Gastroesophageal sphincter (tissue), 3 donors: ENCODE measurements at regions not wholly inside any gene's neighbourhood (a gene's known extent, or its start where the extent isn't known, plus 50 kb on each side); places are given as distances from the start of the nearest gene placed in this dataset.

Source experiments
- EP300 ChIP-seq: sonication (generic); formaldehyde crosslinking; IDR thresholded peaks from one replicate; pipeline ENCODE4 v1.6.1; 2017; ENCODE audit warnings: antibody characterized with exemption, mild to moderate bottlenecking
- POLR2A ChIP-seq, 2 donors: fragments of 450-650 bp; IDR thresholded peaks; one replicate each; pipeline ENCODE4 v1.6.1; 2017; ENCODE audit warnings: antibody characterized with exemption in 2 of 2, mild to moderate bottlenecking in 2 of 2, moderate library complexity in 1 of 2
- POLR2AphosphoS5 ChIP-seq: sonication (generic); formaldehyde crosslinking; IDR thresholded peaks from one replicate; pipeline ENCODE4 v1.6.1; 2017; ENCODE audit warnings: antibody characterized with exemption
- TF ChIP-seq, protein P1 (sequence below), 4 experiments: fragments of 200-600 bp in 2 of 4; fragments of 450-650 bp in 2 of 4; sonication (generic) in 1 of 4; IDR thresholded peaks; one replicate each; pipeline ENCODE4 v1.5.1; 2017 to 2019; ENCODE audit warnings: antibody characterized with exemption in 4 of 4, mild to moderate bottlenecking in 2 of 4, moderate library complexity in 2 of 4

DNA sequence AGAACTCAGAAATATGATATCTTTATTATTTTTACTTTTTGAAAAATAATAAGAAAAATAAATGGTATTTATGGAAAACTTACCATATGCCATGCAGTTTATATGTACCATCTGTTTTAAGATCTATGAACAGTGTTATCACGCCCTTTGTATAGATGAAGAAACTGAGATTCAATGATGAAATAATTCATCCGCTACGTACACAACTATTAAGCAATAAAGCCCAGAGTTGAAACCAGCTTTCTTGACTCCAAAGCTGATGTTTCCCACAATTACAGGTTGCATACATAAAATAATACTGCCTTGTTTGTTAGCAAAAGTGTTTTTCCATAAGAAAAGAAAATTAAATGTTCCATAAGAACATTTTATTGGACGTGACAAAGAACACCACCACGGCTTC is 67.2 kb upstream of the BCL6 start:
- TF ChIP-seq, protein P1, sequence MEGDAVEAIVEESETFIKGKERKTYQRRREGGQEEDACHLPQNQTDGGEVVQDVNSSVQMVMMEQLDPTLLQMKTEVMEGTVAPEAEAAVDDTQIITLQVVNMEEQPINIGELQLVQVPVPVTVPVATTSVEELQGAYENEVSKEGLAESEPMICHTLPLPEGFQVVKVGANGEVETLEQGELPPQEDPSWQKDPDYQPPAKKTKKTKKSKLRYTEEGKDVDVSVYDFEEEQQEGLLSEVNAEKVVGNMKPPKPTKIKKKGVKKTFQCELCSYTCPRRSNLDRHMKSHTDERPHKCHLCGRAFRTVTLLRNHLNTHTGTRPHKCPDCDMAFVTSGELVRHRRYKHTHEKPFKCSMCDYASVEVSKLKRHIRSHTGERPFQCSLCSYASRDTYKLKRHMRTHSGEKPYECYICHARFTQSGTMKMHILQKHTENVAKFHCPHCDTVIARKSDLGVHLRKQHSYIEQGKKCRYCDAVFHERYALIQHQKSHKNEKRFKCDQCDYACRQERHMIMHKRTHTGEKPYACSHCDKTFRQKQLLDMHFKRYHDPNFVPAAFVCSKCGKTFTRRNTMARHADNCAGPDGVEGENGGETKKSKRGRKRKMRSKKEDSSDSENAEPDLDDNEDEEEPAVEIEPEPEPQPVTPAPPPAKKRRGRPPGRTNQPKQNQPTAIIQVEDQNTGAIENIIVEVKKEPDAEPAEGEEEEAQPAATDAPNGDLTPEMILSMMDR (IDR thresholded peaks at IDR 0.05), result no peak
- TF ChIP-seq POLR2AphosphoS5 (no peak), EP300 (no peak), POLR2A (IDR thresholded peaks at IDR 0.05) (no peak)
